GM23338 (cell line): ENCODE measurements at regions not wholly inside any gene's neighbourhood (a gene's known extent, or its start where the extent isn't known, plus 50 kb on each side); places are given as distances from the start of the nearest gene placed in this dataset.
A peak's percentile ranks its signal among the peaks of the same experiment; 100 is the strongest.

Experiments
- ATAC-seq: fragments of 200-7000 bp; cut with Tn5 transposase; 3 replicates; pipeline ENCODE4 v1.9.1; 2020
- DNase-seq: peaks from one replicate; pipeline ENCODE4 v3.0.0-alpha.2; 2015; ENCODE audit warnings: low spot score
- H2AFZ ChIP-seq: fragments of 200-600 bp; sonication (generic); 2 replicates; pipeline ENCODE4 v1.8.0; 2016; ENCODE audit warnings: antibody characterized with exemption, mild to moderate bottlenecking, moderate library complexity
- H3F3A ChIP-seq: fragments of 200-600 bp; sonication (generic); replicated peaks from 2 replicates; pipeline ENCODE4 v1.8.0; 2017; ENCODE audit warnings: antibody characterized with exemption, mixed run types, low read depth
- H3K27ac ChIP-seq: fragments of 200-600 bp; sonication (generic); 2 replicates; pipeline ENCODE4 v1.6.1; 2016; ENCODE audit warnings: low read depth
- H3K27me3 ChIP-seq: fragments of 200-600 bp; sonication (generic); 2 replicates; pipeline ENCODE4 v1.8.0; 2016; ENCODE audit warnings: mild to moderate bottlenecking, mixed run types, moderate library complexity; ENCODE audit not compliant: insufficient read depth
- H3K36me3 ChIP-seq: fragments of 200-600 bp; sonication (generic); 2 replicates; pipeline ENCODE4 v1.8.0; 2016; ENCODE audit warnings: mild to moderate bottlenecking; ENCODE audit not compliant: insufficient read depth
- H3K4me1 ChIP-seq: fragments of 200-600 bp; sonication (generic); 2 replicates; pipeline ENCODE4 v1.8.0; 2016; ENCODE audit warnings: mild to moderate bottlenecking, moderate library complexity; ENCODE audit not compliant: insufficient read depth
- H3K4me2 ChIP-seq: fragments of 200-600 bp; sonication (generic); 2 replicates; pipeline ENCODE4 v1.7.1; 2017; ENCODE audit warnings: mixed run types
- H3K4me3 ChIP-seq: fragments of 200-600 bp; sonication (generic); 2 replicates; pipeline ENCODE4 v1.6.1; 2016; ENCODE audit warnings: mixed run types
- H3K79me2 ChIP-seq: fragments of 200-600 bp; sonication (generic); replicated peaks from 2 replicates; pipeline ENCODE4 v1.8.0; 2017; ENCODE audit warnings: mild to moderate bottlenecking; ENCODE audit not compliant: insufficient read depth
- H3K9me2 ChIP-seq: fragments of 200-600 bp; sonication (generic); 2 replicates; pipeline ENCODE4 v1.8.0; 2017; ENCODE audit not compliant: insufficient read depth
- H4K20me1 ChIP-seq: fragments of 200-600 bp; sonication (generic); replicated peaks from 2 replicates; pipeline ENCODE4 v1.8.0; 2017; ENCODE audit warnings: mild to moderate bottlenecking; ENCODE audit not compliant: insufficient read depth
- H3K27ac Mint-ChIP-seq: 2 replicates; pipeline ENCODE4 v1.8.0; 2020; ENCODE audit warnings: inconsistent platforms, mild to moderate bottlenecking, moderate library complexity, mixed read lengths
- H3K27me3 Mint-ChIP-seq: 3 replicates; pipeline ENCODE4 v1.8.0; 2022; ENCODE audit warnings: low read depth, mild to moderate bottlenecking, moderate library complexity, mixed read lengths, inconsistent platforms; ENCODE audit not compliant: insufficient read depth, poor library complexity
- H3K36me3 Mint-ChIP-seq: 3 replicates; pipeline ENCODE4 v1.8.0; 2021; ENCODE audit warnings: low read depth, mild to moderate bottlenecking, inconsistent platforms, moderate library complexity, mixed read lengths
- H3K4me1 Mint-ChIP-seq: 3 replicates; pipeline ENCODE4 v1.8.0; 2020; ENCODE audit warnings: mild to moderate bottlenecking, inconsistent platforms, mixed read lengths
- H3K4me3 Mint-ChIP-seq: 3 replicates; pipeline ENCODE4 v1.8.0; 2021; ENCODE audit warnings: moderate library complexity, mild to moderate bottlenecking, inconsistent platforms, mixed read lengths
- H3K9me3 Mint-ChIP-seq: 3 replicates; pipeline ENCODE4 v1.8.0; 2020; ENCODE audit warnings: moderate library complexity, mild to moderate bottlenecking, inconsistent platforms, mixed read lengths
- CREB1 ChIP-seq: fragments of 250-450 bp; sonication (Bioruptor Pico); IDR thresholded peaks from 2 replicates; pipeline ENCODE4 v1.5.0; 2020; ENCODE audit warnings: low read depth, mild to moderate bottlenecking, moderate library complexity
- CTCF ChIP-seq, 2 experiments: fragments of 200-600 bp in 1 of 2; sonication (generic) in 1 of 2; conservative IDR thresholded peaks; 2 replicates each; pipeline versions ENCODE4 v1.5.1 to v1.6.1; 2016 to 2017; ENCODE audit warnings: antibody characterized with exemption in 2 of 2, low read depth in 2 of 2, mild to moderate bottlenecking in 2 of 2, moderate library complexity in 1 of 2
- ETS1 ChIP-seq: IDR thresholded peaks from 2 replicates; pipeline ENCODE4 v1.6.1; 2016; ENCODE audit warnings: antibody characterized with exemption
- EZH2 ChIP-seq: fragments of 200-600 bp; sonication (generic); IDR thresholded peaks from one replicate; pipeline ENCODE4 v1.8.0; 2017; ENCODE audit warnings: antibody characterized with exemption, mild to moderate bottlenecking, low read depth; ENCODE audit not compliant: unreplicated experiment
- EZH2phosphoT487 ChIP-seq: fragments of 200-600 bp; sonication (generic); IDR thresholded peaks from one replicate; pipeline ENCODE4 v1.8.1; 2018; ENCODE audit warnings: antibody characterized with exemption; ENCODE audit not compliant: unreplicated experiment
- JUNB ChIP-seq: IDR thresholded peaks from one replicate; pipeline ENCODE4 v1.6.1; 2016; ENCODE audit warnings: antibody characterized with exemption; ENCODE audit not compliant: unreplicated experiment
- NANOG ChIP-seq: IDR thresholded peaks from 2 replicates; pipeline ENCODE4 v1.6.1; 2016; ENCODE audit warnings: antibody characterized with exemption, borderline replicate concordance
- POLR2AphosphoS5 ChIP-seq: IDR thresholded peaks from 2 replicates; pipeline ENCODE4 v1.6.1; 2016; ENCODE audit warnings: antibody characterized with exemption, low read depth
- REST ChIP-seq: IDR thresholded peaks from one replicate; pipeline ENCODE4 v1.6.1; 2018; ENCODE audit warnings: antibody characterized with exemption; ENCODE audit not compliant: unreplicated experiment
- STAT1 ChIP-seq: IDR thresholded peaks from one replicate; pipeline ENCODE4 v1.6.1; 2016; ENCODE audit warnings: antibody characterized with exemption; ENCODE audit not compliant: unreplicated experiment
- ZNF114 ChIP-seq: fragments of 250-450 bp; sonication (Bioruptor Pico); IDR thresholded peaks from 2 replicates; pipeline ENCODE4 v1.5.0; 2020; ENCODE audit warnings: mild to moderate bottlenecking, moderate library complexity
- ZNF462 ChIP-seq: fragments of 250-450 bp; sonication (Bioruptor Pico); IDR thresholded peaks from 2 replicates; pipeline ENCODE4 v1.5.0; 2020; ENCODE audit warnings: mild to moderate bottlenecking, moderate library complexity

GRCh38 chr4:136742333-136742732, 790.0 kb downstream of the PCDH18 start:
- Histone ChIP-seq H4K20me1 (no peaks in the 10 kb centered on the region), H3K27me3 (no peaks in the 10 kb centered on the region), H3K4me3 (no peak overlapping the region), H3K36me3 (no peaks in the 10 kb centered on the region), H3K4me2 (no peak overlapping the region), H3K79me2 (no peaks in the 10 kb centered on the region), H3K4me1 (no peaks in the 10 kb centered on the region), H2AFZ (peak overlapping the region; percentile 67; the same call in 1 of the 2 replicates), H3K27ac (no peak overlapping the region), H3F3A (no peaks in the 10 kb centered on the region), H3K9me2 (no peaks in the 10 kb centered on the region)
- Mint-ChIP-seq H3K9me3 (peaks cover 44% of the 10 kb centered on the region), H3K4me3 (no peak overlapping the region), H3K27ac (no peak overlapping the region), H3K4me1 (no peaks in the 10 kb centered on the region; the same call in 2 of the 3 replicates), H3K36me3 (peaks cover 36% of the 10 kb centered on the region), H3K27me3 (no peaks in the 10 kb centered on the region)
- no peak for ATAC-seq
- TF ChIP-seq JUNB = no peak
- no peak for TF ChIP-seq CREB1 (CRISPR knock-in tag)
- no peak for TF ChIP-seq POLR2AphosphoS5
- TF ChIP-seq ZNF114 = no peak
- TF ChIP-seq ETS1 = no peak
- no peak for TF ChIP-seq CTCF (conservative IDR thresholded peaks at IDR 0.05; ENCODE audit: low read depth in 2 of 2)
- no peak for TF ChIP-seq EZH2
- TF ChIP-seq STAT1 = no peak
- no peak for TF ChIP-seq NANOG
- no peak for TF ChIP-seq REST
- TF ChIP-seq EZH2phosphoT487 = no peak
- TF ChIP-seq ZNF462 (CRISPR knock-in tag) = no peak
- DNase-seq = no peak
